GM20000 (cell line): ENCODE measurements at regions not wholly inside any gene's neighbourhood (a gene's known extent, or its start where the extent isn't known, plus 50 kb on each side); places are given as distances from the start of the nearest gene placed in this dataset.

Experiments
- DNase-seq: peaks from one replicate; pipeline ENCODE4 v3.0.0; 2012; ENCODE audit warnings: low spot score
- CTCF ChIP-seq: IDR thresholded peaks from 2 replicates; pipeline ENCODE4 v1.5.1; 2012; ENCODE audit warnings: mild to moderate bottlenecking, control low read depth; ENCODE audit errors: extremely low read depth, missing control alignments

GRCh38 chr2:16023506-16024360 is 83.4 kb downstream of the MYCN start:
- DNase-seq = no peak
- TF ChIP-seq CTCF = no peak

- DNase-seq = no peak
- no peak for TF ChIP-seq CTCF
These were observed 82.3 kb downstream of the MYCN start for GRCh38 chr2:16022548-16023240.

- no peak for TF ChIP-seq CTCF
- no peak for DNase-seq
These were observed 81.4 kb downstream of the MYCN start for GRCh38 chr2:16021611-16022363.

- TF ChIP-seq CTCF = no peak
- no peak for DNase-seq
These were observed 80.1 kb downstream of the MYCN start for GRCh38 chr2:16020389-16021008.

- no peak for DNase-seq
- TF ChIP-seq CTCF = no peak
These were observed 79.4 kb downstream of the MYCN start for GRCh38 chr2:16019617-16020351.

GRCh38 chr2:16019060-16019480 is 78.7 kb downstream of the MYCN start:
- no peak for DNase-seq
- TF ChIP-seq CTCF = no peak
